HL-60 (cell line): ENCODE measurements at regions not wholly inside any gene's neighbourhood (a gene's known extent, or its start where the extent isn't known, plus 50 kb on each side); places are given as distances from the start of the nearest gene placed in this dataset.

Source experiments
- CTCF ChIP-seq: IDR thresholded peaks from one replicate; pipeline ENCODE4 v1.5.1; 2011; ENCODE audit warnings: low read length, control low read depth, inconsistent platforms; ENCODE audit not compliant: insufficient read depth
- SPI1 ChIP-seq: IDR thresholded peaks from 2 replicates; pipeline ENCODE4 v1.6.1; 2012; ENCODE audit warnings: low read depth, mild to moderate bottlenecking, borderline replicate concordance
- TF ChIP-seq, protein P1 (sequence below): IDR thresholded peaks from 2 replicates; pipeline ENCODE4 v1.6.1; 2012; ENCODE audit warnings: low read depth; ENCODE audit not compliant: insufficient replicate concordance

DNA sequence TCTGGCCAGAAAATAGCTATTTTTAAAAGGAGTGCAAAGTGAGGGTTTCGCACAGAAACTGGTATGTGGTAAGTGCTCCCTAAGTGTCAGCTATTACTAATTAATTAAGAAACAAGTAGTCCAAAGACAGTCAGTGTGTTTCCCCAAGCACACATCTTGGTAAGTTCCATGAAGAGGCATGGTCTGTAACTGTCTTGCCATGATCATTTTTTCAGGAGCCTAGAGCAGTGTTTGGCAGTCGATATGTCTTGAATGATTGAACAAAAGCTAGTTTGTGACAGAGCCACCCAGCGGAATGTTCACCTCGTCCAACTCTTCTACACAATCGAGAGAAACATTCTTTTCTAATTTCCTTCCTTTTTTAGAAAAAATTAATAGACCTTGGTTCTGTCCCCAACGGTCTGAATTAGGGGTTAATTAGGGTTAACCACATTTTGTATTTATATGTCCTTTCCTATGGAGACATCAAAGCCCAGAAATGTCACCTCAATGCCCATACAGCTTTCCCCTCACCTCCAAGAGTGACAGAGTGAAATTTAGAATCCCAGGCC is 57.6 kb upstream of the FTH1 start:
- TF ChIP-seq CTCF (no peak), SPI1 (no peak)
- TF ChIP-seq, protein P1, sequence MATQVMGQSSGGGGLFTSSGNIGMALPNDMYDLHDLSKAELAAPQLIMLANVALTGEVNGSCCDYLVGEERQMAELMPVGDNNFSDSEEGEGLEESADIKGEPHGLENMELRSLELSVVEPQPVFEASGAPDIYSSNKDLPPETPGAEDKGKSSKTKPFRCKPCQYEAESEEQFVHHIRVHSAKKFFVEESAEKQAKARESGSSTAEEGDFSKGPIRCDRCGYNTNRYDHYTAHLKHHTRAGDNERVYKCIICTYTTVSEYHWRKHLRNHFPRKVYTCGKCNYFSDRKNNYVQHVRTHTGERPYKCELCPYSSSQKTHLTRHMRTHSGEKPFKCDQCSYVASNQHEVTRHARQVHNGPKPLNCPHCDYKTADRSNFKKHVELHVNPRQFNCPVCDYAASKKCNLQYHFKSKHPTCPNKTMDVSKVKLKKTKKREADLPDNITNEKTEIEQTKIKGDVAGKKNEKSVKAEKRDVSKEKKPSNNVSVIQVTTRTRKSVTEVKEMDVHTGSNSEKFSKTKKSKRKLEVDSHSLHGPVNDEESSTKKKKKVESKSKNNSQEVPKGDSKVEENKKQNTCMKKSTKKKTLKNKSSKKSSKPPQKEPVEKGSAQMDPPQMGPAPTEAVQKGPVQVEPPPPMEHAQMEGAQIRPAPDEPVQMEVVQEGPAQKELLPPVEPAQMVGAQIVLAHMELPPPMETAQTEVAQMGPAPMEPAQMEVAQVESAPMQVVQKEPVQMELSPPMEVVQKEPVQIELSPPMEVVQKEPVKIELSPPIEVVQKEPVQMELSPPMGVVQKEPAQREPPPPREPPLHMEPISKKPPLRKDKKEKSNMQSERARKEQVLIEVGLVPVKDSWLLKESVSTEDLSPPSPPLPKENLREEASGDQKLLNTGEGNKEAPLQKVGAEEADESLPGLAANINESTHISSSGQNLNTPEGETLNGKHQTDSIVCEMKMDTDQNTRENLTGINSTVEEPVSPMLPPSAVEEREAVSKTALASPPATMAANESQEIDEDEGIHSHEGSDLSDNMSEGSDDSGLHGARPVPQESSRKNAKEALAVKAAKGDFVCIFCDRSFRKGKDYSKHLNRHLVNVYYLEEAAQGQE = no peak
